SK-N-MC (cell line): ENCODE measurements at regions not wholly inside any gene's neighbourhood (a gene's known extent, or its start where the extent isn't known, plus 50 kb on each side); places are given as distances from the start of the nearest gene placed in this dataset.

Source experiments
- EZH2 ChIP-seq: fragments of 200-600 bp; sonication (generic); IDR thresholded peaks from one replicate; pipeline ENCODE4 v1.6.1; 2017; ENCODE audit warnings: antibody characterized with exemption
- POLR2AphosphoS5 ChIP-seq: IDR thresholded peaks from 2 replicates; pipeline ENCODE4 v1.6.1; 2012; ENCODE audit warnings: mild to moderate bottlenecking, low read depth, low read length, borderline replicate concordance

GRCh38 chr18:70643812-70644211, 355.0 kb downstream of the SOCS6 start:
- TF ChIP-seq EZH2 (no peak), POLR2AphosphoS5 (no peak)
